Cardiac fibroblast (primary cell): ENCODE measurements at regions not wholly inside any gene's neighbourhood (a gene's known extent, or its start where the extent isn't known, plus 50 kb on each side); places are given as distances from the start of the nearest gene placed in this dataset.

Source experiments
- DNase-seq, 2 donors: peaks; one replicate each; pipeline versions ENCODE4 v3.0.0 to v3.0.0-alpha.2; 2010; ENCODE audit warnings: low read depth in 2 of 2
- H3K4me3 ChIP-seq, 2 donors: replicated peaks in 1 of 2; 1 replicate in 1 of 2; 2 replicates in 1 of 2; pipeline ENCODE4 v1.5.1; 2011; ENCODE audit warnings: low read depth in 2 of 2, low read length in 2 of 2, mild to moderate bottlenecking in 2 of 2, moderate library complexity in 1 of 2
- TF ChIP-seq, protein P1 (sequence below): IDR thresholded peaks from one replicate; pipeline ENCODE4 v1.5.1; 2011; ENCODE audit warnings: low read depth, mild to moderate bottlenecking, low read length, inconsistent platforms

GRCh38 chr3:25036633-25037032, 391.4 kb upstream of the RARB start:
- DNase-seq, result no peak
- TF ChIP-seq, protein P1, sequence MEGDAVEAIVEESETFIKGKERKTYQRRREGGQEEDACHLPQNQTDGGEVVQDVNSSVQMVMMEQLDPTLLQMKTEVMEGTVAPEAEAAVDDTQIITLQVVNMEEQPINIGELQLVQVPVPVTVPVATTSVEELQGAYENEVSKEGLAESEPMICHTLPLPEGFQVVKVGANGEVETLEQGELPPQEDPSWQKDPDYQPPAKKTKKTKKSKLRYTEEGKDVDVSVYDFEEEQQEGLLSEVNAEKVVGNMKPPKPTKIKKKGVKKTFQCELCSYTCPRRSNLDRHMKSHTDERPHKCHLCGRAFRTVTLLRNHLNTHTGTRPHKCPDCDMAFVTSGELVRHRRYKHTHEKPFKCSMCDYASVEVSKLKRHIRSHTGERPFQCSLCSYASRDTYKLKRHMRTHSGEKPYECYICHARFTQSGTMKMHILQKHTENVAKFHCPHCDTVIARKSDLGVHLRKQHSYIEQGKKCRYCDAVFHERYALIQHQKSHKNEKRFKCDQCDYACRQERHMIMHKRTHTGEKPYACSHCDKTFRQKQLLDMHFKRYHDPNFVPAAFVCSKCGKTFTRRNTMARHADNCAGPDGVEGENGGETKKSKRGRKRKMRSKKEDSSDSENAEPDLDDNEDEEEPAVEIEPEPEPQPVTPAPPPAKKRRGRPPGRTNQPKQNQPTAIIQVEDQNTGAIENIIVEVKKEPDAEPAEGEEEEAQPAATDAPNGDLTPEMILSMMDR, result no peak
- H3K4me3 ChIP-seq, result no peak overlapping the region

DNA sequence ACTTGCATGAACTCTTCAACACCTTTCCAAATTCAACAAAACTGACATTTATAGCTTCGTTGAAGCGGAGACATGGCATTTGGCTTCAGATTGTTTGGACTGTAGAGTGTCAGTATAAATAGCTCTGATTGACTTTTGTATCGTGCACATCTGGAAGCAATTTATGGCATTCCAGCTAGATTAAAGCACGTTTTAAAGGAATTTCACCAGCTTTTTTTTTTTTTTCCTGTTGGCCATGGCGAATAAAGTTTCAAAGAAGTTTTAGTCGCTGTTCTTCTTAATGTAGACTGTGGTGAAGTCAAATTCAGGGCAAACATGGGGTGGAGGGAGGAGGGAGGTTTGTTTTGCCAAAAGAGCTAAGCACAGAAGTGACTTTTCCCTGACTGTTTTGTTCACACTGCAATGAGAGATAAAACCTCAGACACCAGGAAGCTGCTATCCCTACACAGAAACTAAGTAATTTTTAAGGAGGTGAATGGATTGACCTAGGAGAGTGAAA, 391.0 kb upstream of the RARB start:
- TF ChIP-seq, protein P1, result no peak
- DNase-seq, result peak; percentile 15 to 26
- no peak overlapping the region for H3K4me3 ChIP-seq

DNA sequence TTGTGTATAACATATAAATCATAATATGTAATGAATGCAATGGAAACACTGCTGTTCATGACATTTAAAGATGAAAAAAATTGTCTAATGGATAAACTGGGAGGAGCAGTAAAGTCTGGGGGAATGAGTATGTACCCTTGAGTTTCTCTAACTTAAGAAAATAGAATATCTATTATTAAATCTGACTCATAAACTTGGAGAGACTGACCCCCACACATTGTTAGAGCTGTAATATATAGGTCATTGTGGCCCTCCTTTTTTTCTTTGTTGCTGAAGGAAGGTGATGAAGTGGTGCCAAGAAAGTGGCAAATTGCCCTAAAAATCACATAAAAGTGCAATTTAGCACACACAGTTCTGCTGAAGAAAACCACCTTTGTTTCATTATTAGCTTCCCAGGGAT, 389.8 kb upstream of the RARB start:
- DNase-seq, result peak in 1 of 2 donors; percentile 22
- TF ChIP-seq, protein P1, result no peak
- no peak overlapping the region for H3K4me3 ChIP-seq

DNA sequence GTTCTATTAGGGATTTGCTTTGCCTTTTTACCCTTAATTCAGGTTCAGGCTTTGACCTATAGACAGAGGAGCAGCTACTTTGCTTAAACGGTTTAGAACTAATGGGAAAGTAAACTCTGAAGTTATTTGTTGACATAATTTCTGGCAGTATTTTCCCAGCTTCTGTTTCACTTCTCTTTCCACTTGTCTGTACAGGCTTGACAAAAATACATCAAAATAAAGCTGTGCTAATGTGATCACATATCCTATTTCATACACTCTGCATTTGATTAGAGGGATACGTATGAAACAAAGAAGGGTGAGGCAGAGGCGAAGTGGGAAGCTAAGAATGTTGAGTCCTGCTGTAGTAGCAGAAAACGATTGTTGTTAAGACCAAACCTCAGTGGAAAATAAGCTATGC, 389.1 kb upstream of the RARB start:
- DNase-seq, result no peak
- TF ChIP-seq, protein P1, result no peak
- no peak overlapping the region for H3K4me3 ChIP-seq

DNA sequence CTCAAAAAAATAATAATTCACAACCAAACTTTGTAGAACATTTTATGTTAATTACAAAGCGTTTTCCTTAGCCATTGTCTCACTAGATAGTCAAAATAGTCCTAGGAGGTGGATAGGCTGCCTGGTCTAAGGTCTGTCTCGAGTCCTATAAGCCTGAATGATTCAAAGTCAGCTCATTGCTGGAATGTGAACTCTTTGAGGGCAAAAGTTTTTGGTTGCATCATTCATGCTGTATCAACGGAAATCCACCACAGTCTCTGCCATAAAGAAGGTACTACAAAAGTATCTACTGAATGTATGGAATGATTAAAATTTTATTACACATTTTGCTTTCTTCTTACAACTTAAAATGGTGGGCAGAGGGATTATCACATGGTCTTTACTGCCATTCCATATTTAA, 387.3 kb upstream of the RARB start:
- H3K4me3 ChIP-seq, result no peak overlapping the region
- TF ChIP-seq, protein P1, result no peak
- DNase-seq, result peak in 1 of 2 donors; percentile 71

GRCh38 chr3:25041871-25042584, 386.0 kb upstream of the RARB start:
- TF ChIP-seq, protein P1, result no peak
- H3K4me3 ChIP-seq, result no peak overlapping the region
- DNase-seq, result no peak

GRCh38 chr3:25043177-25043576, 384.9 kb upstream of the RARB start:
- TF ChIP-seq, protein P1, result no peak

More at GRCh38 chr3:25043177-25043576, 384.9 kb upstream of the RARB start:
- H3K4me3 ChIP-seq, result no peak overlapping the region
- DNase-seq, result no peak
